Lower leg skin (tissue), 3 donors: ENCODE measurements at regions not wholly inside any gene's neighbourhood (a gene's known extent, or its start where the extent isn't known, plus 50 kb on each side); places are given as distances from the start of the nearest gene placed in this dataset.

ENCODE experiments used
- POLR2A ChIP-seq, 2 donors: fragments of 450-650 bp; IDR thresholded peaks; one replicate each; pipeline ENCODE4 v1.6.1; 2016 to 2017; ENCODE audit warnings: antibody characterized with exemption in 2 of 2, mild to moderate bottlenecking in 1 of 2, moderate library complexity in 1 of 2
- TF ChIP-seq, protein P1 (sequence below), 3 donors: fragments of 450-650 bp; IDR thresholded peaks; one replicate each; pipeline ENCODE4 v1.5.1; 2016; ENCODE audit warnings: antibody characterized with exemption in 3 of 3, mild to moderate bottlenecking in 3 of 3, moderate library complexity in 2 of 3

DNA sequence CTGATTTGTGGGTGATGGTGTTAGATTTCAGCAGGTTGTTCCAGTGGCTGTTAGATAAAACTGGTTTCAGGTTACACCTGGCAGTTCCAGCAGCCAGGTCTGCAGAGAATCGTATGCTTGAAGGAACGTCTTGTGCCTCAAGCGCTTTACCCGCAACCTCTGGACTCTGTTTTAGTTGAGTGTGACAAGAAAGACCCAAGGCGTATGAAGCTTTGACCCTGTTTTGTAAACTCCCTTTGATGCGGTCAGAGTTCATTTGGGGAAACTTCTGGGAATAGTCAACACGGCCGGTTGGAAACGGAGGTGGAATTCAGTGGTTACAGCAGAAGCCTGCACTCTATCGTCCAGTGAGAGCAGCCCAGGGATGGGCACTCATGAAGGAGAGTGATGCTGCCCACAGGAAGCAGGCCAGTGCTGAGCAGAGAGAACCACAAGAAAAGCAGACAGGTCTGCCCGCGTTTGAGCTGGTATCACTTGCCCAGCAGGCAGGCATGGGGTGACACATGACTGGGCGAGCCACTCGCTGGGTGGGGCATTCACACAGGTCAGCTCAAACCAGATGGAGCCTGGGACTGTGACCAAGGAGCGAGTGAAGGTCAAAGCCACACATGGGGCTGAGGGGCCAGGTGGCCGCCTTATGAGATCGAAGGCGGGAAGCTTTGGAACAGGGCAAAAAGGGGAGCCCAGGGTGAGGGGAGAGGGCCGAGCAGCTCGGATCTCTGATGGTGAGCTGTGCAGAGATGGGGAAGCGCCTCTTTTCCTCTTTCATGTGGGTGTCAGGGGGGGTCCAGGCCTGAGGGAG is 99.6 kb upstream of the MBOAT2 start:
- TF ChIP-seq POLR2A (IDR thresholded peaks at IDR 0.05) = no peak
- TF ChIP-seq, protein P1, sequence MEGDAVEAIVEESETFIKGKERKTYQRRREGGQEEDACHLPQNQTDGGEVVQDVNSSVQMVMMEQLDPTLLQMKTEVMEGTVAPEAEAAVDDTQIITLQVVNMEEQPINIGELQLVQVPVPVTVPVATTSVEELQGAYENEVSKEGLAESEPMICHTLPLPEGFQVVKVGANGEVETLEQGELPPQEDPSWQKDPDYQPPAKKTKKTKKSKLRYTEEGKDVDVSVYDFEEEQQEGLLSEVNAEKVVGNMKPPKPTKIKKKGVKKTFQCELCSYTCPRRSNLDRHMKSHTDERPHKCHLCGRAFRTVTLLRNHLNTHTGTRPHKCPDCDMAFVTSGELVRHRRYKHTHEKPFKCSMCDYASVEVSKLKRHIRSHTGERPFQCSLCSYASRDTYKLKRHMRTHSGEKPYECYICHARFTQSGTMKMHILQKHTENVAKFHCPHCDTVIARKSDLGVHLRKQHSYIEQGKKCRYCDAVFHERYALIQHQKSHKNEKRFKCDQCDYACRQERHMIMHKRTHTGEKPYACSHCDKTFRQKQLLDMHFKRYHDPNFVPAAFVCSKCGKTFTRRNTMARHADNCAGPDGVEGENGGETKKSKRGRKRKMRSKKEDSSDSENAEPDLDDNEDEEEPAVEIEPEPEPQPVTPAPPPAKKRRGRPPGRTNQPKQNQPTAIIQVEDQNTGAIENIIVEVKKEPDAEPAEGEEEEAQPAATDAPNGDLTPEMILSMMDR (IDR thresholded peaks at IDR 0.05) = no peak
